Suppressor macrophage treated with lipopolysaccharide for 1 hour (primary cell): ENCODE measurements at regions not wholly inside any gene's neighbourhood (a gene's known extent, or its start where the extent isn't known, plus 50 kb on each side); places are given as distances from the start of the nearest gene placed in this dataset.

Experiments used
- DNase-seq, 3 donors: peaks; one replicate each; pipeline ENCODE4 v3.0.0-alpha.2; 2020 to 2022

- DNase-seq = no peak
Measured at GRCh38 chr5:30698217-30698616, 495.3 kb upstream of the CDH6 start.

DNA sequence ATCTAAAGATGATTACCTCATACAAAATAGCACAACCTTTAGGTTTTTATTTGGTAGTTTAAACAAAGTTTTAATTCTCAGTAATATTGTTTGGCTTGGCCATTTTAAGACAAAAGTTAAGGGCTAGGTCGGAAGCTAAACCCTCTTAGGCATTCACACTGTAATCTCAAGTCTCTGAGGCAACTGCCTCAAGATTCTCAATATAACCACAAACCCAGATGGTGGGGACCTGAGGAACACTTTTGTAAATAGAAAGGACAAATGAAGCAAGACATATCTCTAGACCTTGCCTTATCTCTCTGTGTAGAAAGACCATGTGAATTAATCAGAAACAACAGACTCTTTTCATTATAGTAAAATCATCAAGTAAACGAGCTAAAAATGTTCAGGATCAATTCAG, 500.2 kb upstream of the CDH6 start:
- DNase-seq = no peak

DNA sequence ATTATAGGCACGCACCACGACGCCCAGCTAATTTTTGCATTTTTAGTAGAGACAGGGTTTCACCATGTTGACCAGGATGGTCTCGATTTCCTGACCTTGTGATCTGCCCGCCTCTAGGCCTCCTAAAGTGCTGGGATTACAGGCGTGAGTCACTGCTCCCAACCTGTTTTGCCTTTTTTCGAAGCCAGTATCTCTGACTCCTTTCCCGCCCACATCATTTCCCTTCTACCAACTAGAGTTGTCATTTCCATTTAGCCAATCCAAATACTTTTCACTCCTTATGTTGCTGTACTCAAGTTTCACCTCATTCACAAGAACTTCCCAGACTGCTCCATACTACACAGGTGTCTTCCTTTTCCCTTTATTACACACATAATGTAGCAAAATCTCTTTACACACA, 502.6 kb upstream of the CDH6 start:
- DNase-seq = no peak

GRCh38 chr5:30687461-30687860, 506.0 kb upstream of the CDH6 start:
- DNase-seq = no peak

DNA sequence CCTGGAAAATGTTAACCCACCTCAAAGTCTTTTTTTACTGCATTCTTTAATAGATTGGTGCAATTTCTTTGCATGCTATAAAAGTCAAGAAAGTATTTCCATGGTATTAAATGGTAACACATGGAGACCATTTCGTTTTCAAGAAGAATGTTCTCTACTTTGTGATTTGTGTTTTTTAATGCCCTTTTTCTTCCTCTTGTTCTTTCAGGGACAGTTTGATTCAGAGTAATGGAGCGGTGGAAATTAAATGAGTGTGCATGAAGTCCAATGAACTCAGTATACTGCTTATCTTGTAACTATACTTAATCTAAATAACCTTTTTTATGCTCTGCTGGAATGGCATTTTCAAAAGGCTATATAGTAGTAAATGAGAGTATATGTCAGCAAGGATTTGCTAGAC, 507.0 kb upstream of the CDH6 start:
- DNase-seq = no peak

DNA sequence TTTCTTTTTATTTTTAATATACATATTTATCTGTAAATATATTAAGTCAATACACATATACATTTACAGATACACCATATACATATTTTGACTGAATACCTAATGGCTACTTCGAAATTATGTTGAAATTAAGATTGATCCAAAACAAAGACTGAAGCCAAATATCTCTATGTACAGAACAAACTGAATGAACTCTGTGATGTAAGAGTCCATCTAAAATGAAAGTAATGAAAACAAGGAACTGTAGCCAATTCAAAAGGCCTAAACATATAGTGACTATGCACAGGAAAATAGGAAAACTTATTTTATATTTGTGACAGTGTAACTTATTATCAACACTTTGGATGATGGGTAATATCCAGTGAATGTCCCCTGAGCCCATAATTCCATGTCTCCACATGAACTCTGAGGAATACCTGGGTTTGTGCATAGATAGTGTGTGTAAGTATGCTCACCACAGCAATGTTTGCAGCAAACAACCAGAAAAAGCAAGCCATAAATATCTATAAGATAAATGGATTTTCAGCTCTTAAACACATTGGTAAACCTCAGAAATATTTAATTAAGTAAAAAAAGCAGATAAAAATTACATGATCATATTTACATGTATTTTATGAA, 517.2 kb upstream of the CDH6 start:
- no peak for DNase-seq

- DNase-seq = peak in 1 of 3 donors; percentile 0
Measured at GRCh38 chr5:30667293-30667692, 526.2 kb upstream of the CDH6 start.

- no peak for DNase-seq
Measured at GRCh38 chr5:30663536-30663935, 530.0 kb upstream of the CDH6 start.

DNA sequence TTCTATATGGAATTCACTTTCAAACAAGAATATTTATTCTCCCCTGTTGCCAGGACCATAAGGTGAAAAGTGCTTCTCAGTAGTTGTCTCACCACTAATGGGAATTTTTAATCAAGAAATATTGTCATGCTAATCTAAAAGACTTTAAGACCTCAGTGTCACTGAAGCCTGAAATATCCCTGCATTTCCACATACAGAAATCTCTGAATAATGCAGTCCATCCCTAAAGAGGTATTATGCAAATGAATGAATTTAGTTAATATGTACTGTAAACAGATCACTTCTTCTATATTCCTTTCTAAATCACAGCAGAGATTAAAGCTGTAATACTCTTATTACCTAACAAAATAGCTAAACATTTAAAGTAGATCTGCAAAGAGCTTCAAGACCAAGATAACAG, 531.1 kb upstream of the CDH6 start:
- no peak for DNase-seq

DNA sequence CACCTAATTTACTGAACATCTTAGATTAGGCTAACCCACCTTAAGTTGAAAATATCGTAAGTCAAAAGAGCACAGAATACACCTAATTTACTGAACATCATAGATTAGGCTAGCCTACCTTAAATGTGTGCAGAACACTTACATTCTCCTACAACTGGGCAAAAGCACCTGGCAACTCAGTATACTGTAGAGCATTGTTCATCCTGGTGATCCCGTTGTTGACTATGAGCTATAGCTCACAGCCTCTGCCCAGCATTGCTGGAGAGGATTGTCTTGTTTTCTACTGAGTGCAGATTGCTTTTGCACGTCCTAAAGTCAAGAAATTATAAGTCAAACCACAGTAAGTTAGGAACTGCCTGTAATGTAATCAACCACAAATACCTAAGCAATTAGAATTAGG, 531.8 kb upstream of the CDH6 start:
- DNase-seq = no peak

DNA sequence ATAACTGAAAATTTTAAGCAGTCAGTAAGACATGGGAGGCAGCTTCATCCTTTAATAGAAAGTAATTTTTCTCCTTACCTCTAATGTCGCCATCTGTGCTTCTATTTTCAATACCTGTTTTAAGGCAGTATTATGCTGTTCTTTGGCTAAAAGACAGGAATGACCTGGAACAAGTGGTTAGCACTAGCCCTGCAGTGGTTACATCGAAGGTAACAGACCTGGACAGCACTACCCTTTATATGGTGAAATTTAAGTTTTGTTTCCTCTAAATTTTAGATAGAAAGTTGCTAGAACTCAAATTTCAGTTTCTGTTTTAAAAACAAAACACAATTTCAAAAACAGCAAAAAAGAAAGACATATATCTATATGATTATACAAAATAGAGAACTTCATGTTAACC, 534.1 kb upstream of the CDH6 start:
- DNase-seq = no peak

- no peak for DNase-seq
Measured at GRCh38 chr5:30650311-30650710, 543.2 kb upstream of the CDH6 start.

GRCh38 chr5:30638899-30639298, 554.6 kb upstream of the CDH6 start:
- no peak for DNase-seq

- DNase-seq = no peak
Measured at GRCh38 chr5:30627945-30628344, 565.5 kb upstream of the CDH6 start.

GRCh38 chr5:30626557-30626956, 566.9 kb upstream of the CDH6 start:
- no peak for DNase-seq

DNA sequence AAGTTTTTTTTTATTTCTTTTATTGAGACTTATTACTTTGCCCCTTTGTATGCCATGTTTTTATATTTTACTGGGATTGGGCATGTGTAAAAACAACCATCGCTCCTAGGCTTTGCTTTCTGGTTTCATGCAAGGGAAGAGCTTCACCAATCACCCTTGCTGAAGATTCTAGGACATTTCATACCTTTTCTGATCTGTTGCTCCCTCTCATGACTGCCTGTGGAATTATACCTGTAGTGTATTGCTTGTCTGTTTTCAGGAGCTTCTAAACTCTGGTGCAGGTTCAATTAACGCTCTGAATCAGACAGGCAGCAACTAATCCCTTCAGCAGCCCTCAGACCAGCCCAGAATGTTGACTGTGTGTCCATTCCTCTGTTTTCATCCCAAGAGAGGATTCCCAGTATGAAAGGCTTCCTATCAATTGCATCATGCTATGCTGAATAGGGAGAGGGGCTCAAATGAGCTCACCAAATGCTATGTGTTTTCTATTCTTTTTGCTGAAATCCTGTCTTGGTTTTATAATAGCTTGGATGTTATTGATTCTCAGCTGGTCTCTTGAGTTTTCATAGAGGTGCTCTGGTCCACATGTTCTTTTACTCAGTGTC, 572.9 kb upstream of the CDH6 start:
- DNase-seq = no peak

- DNase-seq = no peak
Measured at GRCh38 chr5:30608501-30608900, 585.0 kb upstream of the CDH6 start.

GRCh38 chr5:30607301-30607894, 586.1 kb upstream of the CDH6 start:
- DNase-seq = no peak

DNA sequence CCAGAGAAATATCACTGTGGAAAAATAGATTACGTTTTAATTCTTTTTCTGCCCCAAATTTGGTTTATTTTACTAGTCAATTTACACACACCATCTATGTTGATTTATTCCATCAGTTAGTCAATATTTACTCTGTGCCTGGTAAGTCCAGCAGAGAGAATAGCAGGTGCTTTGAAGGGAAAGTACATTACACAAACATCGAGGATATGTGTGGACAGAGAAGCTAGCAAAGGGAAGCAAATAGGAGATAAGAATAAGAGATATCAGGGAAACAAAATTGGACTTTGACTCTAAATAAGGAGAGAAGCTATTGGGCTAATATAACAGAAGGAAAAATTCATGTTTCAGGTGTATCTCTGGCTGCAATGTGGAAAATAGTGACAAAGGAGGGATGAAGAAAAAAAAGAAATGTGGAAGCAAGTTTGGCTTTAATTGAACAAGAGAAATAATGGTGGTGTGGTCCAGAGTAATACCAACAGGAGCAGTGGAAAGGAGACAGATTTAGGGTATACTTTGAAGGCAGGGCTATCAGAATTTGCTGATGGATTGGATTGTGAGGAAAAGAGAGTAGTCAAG, 587.7 kb upstream of the CDH6 start:
- DNase-seq = no peak

- no peak for DNase-seq
Measured at GRCh38 chr5:30604648-30605262, 588.7 kb upstream of the CDH6 start.

DNA sequence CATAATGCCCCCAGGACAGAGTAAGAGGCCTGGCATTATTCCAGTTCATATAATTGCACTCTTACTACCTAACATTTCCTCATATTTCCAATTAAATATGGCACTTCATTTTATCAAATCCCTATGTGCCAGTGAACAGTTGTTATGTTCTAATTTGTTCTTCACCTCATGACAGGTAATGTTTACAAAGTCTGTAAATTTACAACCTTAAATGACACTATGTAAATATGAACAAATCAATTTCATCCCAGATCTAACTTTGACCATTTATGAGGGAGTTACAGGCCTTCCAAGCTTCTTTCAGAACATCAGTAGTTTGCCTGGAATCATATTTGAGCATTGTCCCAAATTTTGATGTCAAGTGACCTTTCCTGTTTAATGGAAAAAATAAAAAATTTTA, 592.6 kb upstream of the CDH6 start:
- no peak for DNase-seq

- no peak for DNase-seq
Measured at GRCh38 chr5:30596495-30597064, 596.9 kb upstream of the CDH6 start.

DNA sequence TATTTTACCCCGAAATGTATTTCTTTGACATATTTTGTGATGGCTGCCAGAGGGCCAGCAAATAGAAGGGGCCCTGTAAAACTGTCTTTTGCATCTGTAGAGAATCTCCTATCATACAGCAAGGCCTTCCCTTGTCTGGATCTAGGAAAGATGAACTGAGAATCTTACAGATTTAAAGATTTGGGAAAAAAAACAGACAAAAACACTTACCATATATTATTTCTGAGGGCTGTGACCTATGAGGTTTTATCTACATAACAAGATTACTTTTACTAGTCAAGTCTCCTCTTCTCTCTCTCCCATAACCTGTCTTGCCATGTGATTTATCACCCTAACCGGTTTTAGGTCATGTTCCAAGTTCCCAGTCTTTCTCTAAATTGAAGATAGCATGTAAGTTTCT, 599.2 kb upstream of the CDH6 start:
- no peak for DNase-seq

DNA sequence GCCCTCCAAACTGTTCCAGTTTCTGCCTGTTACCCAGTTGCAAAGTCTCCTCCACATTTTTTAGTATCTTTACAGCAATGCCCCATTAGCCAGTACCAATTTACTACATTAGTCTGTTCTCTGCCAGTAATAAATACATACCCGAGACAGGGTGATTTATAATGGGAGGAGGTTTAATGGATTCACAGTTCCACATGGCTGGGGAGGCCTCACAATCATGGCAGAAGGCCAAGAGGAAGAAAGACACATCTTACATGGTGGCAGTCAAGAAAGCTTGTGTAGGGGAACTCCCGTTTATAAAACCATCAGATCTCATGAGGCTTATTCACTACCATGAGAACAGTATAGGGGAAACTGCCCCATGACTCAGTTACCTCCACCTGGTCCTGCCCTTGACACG, 600.7 kb upstream of the CDH6 start:
- no peak for DNase-seq
